Glutamatergic neuron (in vitro differentiated cells): ENCODE measurements at regions not wholly inside any gene's neighbourhood (a gene's known extent, or its start where the extent isn't known, plus 50 kb on each side); places are given as distances from the start of the nearest gene placed in this dataset.

Experiments
- DNase-seq: peaks from one replicate; pipeline ENCODE4 v3.0.0; 2022
- H3K27ac Mint-ChIP-seq: one replicate; pipeline ENCODE4 v1.8.0; 2020; ENCODE audit warnings: mild to moderate bottlenecking, mixed read lengths, inconsistent platforms; ENCODE audit not compliant: unreplicated experiment
- H3K27me3 Mint-ChIP-seq: one replicate; pipeline ENCODE4 v1.8.0; 2020; ENCODE audit warnings: mild to moderate bottlenecking, moderate library complexity, mixed read lengths, inconsistent platforms; ENCODE audit not compliant: unreplicated experiment
- H3K36me3 Mint-ChIP-seq: one replicate; pipeline ENCODE4 v1.8.0; 2020; ENCODE audit warnings: mild to moderate bottlenecking, mixed read lengths, inconsistent platforms; ENCODE audit not compliant: unreplicated experiment
- H3K4me1 Mint-ChIP-seq: one replicate; pipeline ENCODE4 v1.8.0; 2020; ENCODE audit warnings: mild to moderate bottlenecking, low read depth, mixed read lengths, inconsistent platforms; ENCODE audit not compliant: unreplicated experiment
- H3K4me3 Mint-ChIP-seq: one replicate; pipeline ENCODE4 v1.8.0; 2020; ENCODE audit warnings: mild to moderate bottlenecking, mixed read lengths, inconsistent platforms; ENCODE audit not compliant: unreplicated experiment
- H3K9me3 Mint-ChIP-seq: one replicate; pipeline ENCODE4 v1.8.0; 2020; ENCODE audit warnings: mild to moderate bottlenecking, moderate library complexity, mixed read lengths, inconsistent platforms; ENCODE audit not compliant: unreplicated experiment
- TF ChIP-seq, protein P1 (sequence below): fragments of 200-600 bp; sonication (generic); IDR thresholded peaks from one replicate; pipeline ENCODE4 v1.5.0; 2021; ENCODE audit not compliant: partially characterized antibody, unreplicated experiment

DNA sequence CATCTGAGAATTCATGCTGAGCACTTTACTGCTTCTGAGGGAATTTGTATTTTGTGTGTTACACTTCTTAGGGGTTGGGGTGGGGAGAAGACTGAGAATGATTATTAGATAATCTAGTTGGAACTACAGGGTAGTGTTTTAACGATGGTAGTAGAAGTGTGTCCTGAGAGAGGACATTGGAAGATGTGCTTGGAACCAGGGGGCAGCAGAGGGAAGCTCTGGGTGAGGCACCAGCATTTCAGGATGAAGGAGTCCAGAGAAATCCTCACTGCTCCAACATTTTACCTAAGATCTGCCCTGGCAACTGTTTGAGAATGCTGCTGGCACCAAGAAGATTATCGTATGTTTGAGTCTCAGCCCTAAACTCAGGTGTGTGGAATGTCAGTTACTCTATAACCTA is 145.5 kb downstream of the SQOR start:
- Mint-ChIP-seq H3K4me3 (no peak overlapping the region), H3K27me3 (no peaks in the 10 kb centered on the region), H3K4me1 (no peaks in the 10 kb centered on the region), H3K27ac (no peak overlapping the region), H3K36me3 (no peaks in the 10 kb centered on the region), H3K9me3 (no peaks in the 10 kb centered on the region)
- DNase-seq = no peak
- TF ChIP-seq, protein P1, sequence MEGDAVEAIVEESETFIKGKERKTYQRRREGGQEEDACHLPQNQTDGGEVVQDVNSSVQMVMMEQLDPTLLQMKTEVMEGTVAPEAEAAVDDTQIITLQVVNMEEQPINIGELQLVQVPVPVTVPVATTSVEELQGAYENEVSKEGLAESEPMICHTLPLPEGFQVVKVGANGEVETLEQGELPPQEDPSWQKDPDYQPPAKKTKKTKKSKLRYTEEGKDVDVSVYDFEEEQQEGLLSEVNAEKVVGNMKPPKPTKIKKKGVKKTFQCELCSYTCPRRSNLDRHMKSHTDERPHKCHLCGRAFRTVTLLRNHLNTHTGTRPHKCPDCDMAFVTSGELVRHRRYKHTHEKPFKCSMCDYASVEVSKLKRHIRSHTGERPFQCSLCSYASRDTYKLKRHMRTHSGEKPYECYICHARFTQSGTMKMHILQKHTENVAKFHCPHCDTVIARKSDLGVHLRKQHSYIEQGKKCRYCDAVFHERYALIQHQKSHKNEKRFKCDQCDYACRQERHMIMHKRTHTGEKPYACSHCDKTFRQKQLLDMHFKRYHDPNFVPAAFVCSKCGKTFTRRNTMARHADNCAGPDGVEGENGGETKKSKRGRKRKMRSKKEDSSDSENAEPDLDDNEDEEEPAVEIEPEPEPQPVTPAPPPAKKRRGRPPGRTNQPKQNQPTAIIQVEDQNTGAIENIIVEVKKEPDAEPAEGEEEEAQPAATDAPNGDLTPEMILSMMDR = no peak

DNA sequence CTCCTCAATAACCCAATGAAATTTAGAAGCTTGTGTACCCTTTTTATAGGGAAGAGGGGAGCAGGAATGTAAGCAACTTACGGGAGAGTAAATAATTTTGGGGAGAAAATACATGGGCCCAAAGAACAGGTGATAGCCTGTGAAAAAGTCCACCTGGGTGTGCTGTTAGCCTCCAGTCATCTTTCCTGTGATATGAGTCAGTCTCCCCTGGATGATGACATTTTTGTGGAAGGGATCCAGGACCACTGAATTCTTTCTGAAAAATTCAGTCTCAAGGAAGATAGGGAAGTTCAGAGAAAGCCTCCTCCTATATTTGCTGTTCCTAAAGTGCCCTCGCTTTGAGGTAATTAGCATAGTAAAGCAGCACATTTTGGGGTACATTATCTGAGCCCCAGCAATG is 149.8 kb downstream of the SQOR start:
- Mint-ChIP-seq H3K27ac (no peak overlapping the region), H3K4me3 (no peak overlapping the region), H3K9me3 (no peaks in the 10 kb centered on the region), H3K36me3 (no peaks in the 10 kb centered on the region), H3K4me1 (no peaks in the 10 kb centered on the region), H3K27me3 (no peaks in the 10 kb centered on the region)
- DNase-seq = no peak
- TF ChIP-seq, protein P1 = no peak

DNA sequence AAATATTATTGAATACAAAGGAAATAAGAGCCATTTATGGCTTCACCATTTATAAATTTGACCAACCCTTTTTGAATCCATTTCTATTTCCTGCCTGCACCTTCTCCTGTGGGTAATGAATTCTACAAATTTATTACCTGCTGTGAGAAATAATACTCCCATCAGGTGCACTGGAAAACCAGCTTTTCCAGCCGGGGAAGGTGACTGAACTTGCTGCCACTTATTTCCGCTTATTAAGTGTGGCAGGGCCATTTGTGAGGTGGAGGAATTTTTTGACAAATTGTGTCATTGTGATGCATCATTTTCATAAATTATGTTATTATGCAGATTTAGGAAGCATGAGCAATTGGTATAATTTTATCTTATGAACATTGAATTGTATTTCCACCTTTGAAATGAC is 151.1 kb downstream of the SQOR start:
- no peaks in the 10 kb centered on the region for H3K27me3 Mint-ChIP-seq
- TF ChIP-seq, protein P1 = no peak
- H3K36me3 Mint-ChIP-seq = no peaks in the 10 kb centered on the region
- no peak for DNase-seq
- no peak overlapping the region for H3K27ac Mint-ChIP-seq
- H3K9me3 Mint-ChIP-seq = no peaks in the 10 kb centered on the region
- H3K4me1 Mint-ChIP-seq = peaks cover 4% of the 10 kb centered on the region
- H3K4me3 Mint-ChIP-seq = no peak overlapping the region

DNA sequence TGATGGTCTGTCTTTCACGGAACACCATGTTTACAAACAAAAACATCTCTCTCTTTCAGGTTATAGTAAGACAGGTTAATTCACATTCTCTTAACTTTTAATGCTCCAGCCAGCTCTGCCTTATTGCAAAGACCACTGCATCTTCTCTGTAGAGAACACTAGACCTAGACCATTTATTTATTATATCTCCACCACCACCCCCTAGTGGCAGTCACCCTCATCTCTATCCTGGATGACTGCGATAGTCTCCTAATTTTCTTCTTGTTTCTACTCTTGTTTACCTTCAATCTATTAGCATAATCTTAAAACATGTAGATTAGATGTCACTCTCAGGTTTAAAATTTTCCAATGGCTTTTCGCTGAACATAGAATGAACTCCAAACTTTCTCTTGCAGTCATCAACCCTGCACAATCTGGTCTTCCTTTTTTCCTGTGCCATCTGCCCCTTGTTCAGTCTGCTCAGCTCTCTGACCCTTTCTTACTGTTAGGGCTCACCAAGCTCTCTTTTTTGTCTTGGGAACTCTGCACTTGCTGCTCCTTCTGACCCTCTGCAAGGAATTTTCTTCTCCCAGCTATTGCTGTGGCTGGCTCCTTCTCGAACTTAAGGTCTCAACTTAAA is 155.6 kb downstream of the SQOR start:
- H3K4me3 Mint-ChIP-seq = no peak overlapping the region
- H3K9me3 Mint-ChIP-seq = peaks cover 1% of the 10 kb centered on the region
- no peaks in the 10 kb centered on the region for H3K36me3 Mint-ChIP-seq
- no peaks in the 10 kb centered on the region for H3K27me3 Mint-ChIP-seq
- DNase-seq = peak; percentile 45
- H3K4me1 Mint-ChIP-seq = peaks cover 8% of the 10 kb centered on the region
- TF ChIP-seq, protein P1 = peak; percentile 61
- no peak overlapping the region for H3K27ac Mint-ChIP-seq

DNA sequence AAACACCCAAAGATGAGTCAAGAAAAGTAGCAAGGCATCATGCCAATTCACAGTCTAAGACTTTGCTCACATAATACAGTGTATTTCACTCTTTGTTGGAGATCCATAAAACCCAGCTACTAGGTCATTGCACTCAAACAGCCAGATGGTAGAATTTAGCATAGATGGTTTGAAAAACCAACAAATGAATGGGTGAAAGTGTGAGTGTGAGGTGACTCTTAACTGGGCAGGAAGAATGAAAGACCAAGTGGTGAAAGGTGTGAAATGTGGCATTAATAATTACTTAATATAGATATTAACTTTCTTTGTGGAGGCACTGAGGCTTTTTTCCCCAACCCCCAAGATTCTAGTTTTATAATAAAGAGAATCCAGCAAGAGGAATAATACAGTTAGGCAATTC is 159.5 kb downstream of the SQOR start:
- Mint-ChIP-seq H3K36me3 (no peaks in the 10 kb centered on the region), H3K27me3 (no peaks in the 10 kb centered on the region), H3K4me3 (no peak overlapping the region), H3K9me3 (peaks cover 1% of the 10 kb centered on the region), H3K4me1 (peaks cover 8% of the 10 kb centered on the region), H3K27ac (no peak overlapping the region)
- TF ChIP-seq, protein P1 = no peak
- no peak for DNase-seq
